MM.1S (cell line): ENCODE measurements at regions not wholly inside any gene's neighbourhood (a gene's known extent, or its start where the extent isn't known, plus 50 kb on each side); places are given as distances from the start of the nearest gene placed in this dataset.

Experiments
- DNase-seq: peaks from one replicate; pipeline ENCODE4 v3.0.0-alpha.2; 2015
- H2AFZ ChIP-seq: fragments of 300-600 bp; sonication (generic); 2 replicates; pipeline ENCODE4 v1.6.0; 2016; ENCODE audit warnings: antibody characterized with exemption, low read length
- H3F3A ChIP-seq: fragments of 300-600 bp; sonication (generic); 2 replicates; pipeline ENCODE4 v1.6.1; 2016; ENCODE audit warnings: mild to moderate bottlenecking, antibody characterized with exemption, low read length, moderate library complexity, mixed read lengths; ENCODE audit not compliant: insufficient read depth
- H3K27ac ChIP-seq: fragments of 300-600 bp; sonication (generic); 2 replicates; pipeline ENCODE4 v1.5.1; 2016; ENCODE audit warnings: mild to moderate bottlenecking, low read length
- H3K27me3 ChIP-seq: fragments of 300-600 bp; sonication (generic); replicated peaks from 2 replicates; pipeline ENCODE4 v1.6.0; 2016; ENCODE audit warnings: low read length; ENCODE audit not compliant: insufficient read depth
- H3K36me3 ChIP-seq: fragments of 300-600 bp; sonication (generic); replicated peaks from 2 replicates; pipeline ENCODE4 v1.6.1; 2016; ENCODE audit warnings: mild to moderate bottlenecking, low read length, mixed read lengths; ENCODE audit not compliant: insufficient read depth
- H3K4me1 ChIP-seq: fragments of 300-600 bp; sonication (generic); 2 replicates; pipeline ENCODE4 v1.6.1; 2016; ENCODE audit warnings: low read length, mixed read lengths
- H3K4me2 ChIP-seq: fragments of 300-600 bp; sonication (generic); 2 replicates; pipeline ENCODE4 v1.6.0; 2016; ENCODE audit warnings: low read depth, low read length
- H3K4me3 ChIP-seq: fragments of 300-600 bp; sonication (generic); 2 replicates; pipeline ENCODE4 v1.5.1; 2016; ENCODE audit warnings: low read length, mixed read lengths
- H3K79me2 ChIP-seq: fragments of 300-600 bp; sonication (generic); 2 replicates; pipeline ENCODE4 v1.6.1; 2016; ENCODE audit warnings: mixed run types, low read length, mixed read lengths
- H3K9ac ChIP-seq: fragments of 300-600 bp; sonication (generic); 2 replicates; pipeline ENCODE4 v1.6.1; 2016; ENCODE audit warnings: low read length, mixed read lengths
- H3K9me2 ChIP-seq: fragments of 300-600 bp; sonication (generic); replicated peaks from 2 replicates; pipeline ENCODE4 v1.6.1; 2016; ENCODE audit warnings: mild to moderate bottlenecking, low read length, mixed read lengths; ENCODE audit not compliant: insufficient read depth
- H3K9me3 ChIP-seq: fragments of 300-600 bp; sonication (generic); replicated peaks from 2 replicates; pipeline ENCODE4 v1.6.1; 2016; ENCODE audit warnings: mild to moderate bottlenecking, low read length, mixed read lengths; ENCODE audit not compliant: insufficient read depth
- H4K20me1 ChIP-seq: fragments of 300-600 bp; sonication (generic); 2 replicates; pipeline ENCODE4 v1.6.1; 2016; ENCODE audit warnings: mild to moderate bottlenecking, low read length, moderate library complexity, mixed read lengths; ENCODE audit not compliant: insufficient read depth
- EZH2 ChIP-seq: fragments of 300-600 bp; sonication (generic); optimal IDR thresholded peaks from 2 replicates; pipeline ENCODE3; 2017; ENCODE audit warnings: low read depth, mild to moderate bottlenecking, antibody characterized with exemption, low read length, mixed read lengths
- EZH2phosphoT487 ChIP-seq: fragments of 300-600 bp; sonication (generic); IDR thresholded peaks from 2 replicates; pipeline ENCODE4 v1.6.1; 2018; ENCODE audit warnings: antibody characterized with exemption, low read length
- TF ChIP-seq, protein P1 (sequence below): fragments of 300-600 bp; sonication (generic); IDR thresholded peaks from 2 replicates; pipeline ENCODE4 v1.5.1; 2016; ENCODE audit warnings: antibody characterized with exemption, low read length, mixed read lengths

DNA sequence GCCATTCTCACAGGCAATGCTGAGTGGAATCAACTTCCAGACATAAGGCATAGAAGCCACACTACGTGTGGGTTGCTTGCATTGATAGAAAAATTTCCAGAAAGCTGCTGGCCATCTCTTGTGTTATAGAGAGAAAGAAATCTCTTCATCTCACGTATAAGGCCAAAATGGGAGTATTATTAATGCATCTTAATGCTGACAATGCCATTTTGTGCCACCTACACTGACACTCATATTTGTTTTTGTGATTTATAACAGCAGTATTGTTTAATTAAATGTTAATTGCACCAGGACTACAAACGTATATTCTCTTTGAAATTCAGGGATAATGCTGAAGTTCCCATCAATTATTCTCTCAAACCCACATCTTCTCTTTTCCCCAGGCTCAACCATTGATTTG is 56.1 kb upstream of the TMEM132D start:
- H4K20me1 ChIP-seq: no peaks in the 10 kb centered on the region
- TF ChIP-seq EZH2phosphoT487 (no peak), EZH2 (no peak)
- TF ChIP-seq, protein P1, sequence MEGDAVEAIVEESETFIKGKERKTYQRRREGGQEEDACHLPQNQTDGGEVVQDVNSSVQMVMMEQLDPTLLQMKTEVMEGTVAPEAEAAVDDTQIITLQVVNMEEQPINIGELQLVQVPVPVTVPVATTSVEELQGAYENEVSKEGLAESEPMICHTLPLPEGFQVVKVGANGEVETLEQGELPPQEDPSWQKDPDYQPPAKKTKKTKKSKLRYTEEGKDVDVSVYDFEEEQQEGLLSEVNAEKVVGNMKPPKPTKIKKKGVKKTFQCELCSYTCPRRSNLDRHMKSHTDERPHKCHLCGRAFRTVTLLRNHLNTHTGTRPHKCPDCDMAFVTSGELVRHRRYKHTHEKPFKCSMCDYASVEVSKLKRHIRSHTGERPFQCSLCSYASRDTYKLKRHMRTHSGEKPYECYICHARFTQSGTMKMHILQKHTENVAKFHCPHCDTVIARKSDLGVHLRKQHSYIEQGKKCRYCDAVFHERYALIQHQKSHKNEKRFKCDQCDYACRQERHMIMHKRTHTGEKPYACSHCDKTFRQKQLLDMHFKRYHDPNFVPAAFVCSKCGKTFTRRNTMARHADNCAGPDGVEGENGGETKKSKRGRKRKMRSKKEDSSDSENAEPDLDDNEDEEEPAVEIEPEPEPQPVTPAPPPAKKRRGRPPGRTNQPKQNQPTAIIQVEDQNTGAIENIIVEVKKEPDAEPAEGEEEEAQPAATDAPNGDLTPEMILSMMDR: no peak
- H3K9ac ChIP-seq: no peak overlapping the region
- H2AFZ ChIP-seq: no peak overlapping the region
- no peaks in the 10 kb centered on the region for H3K9me2 ChIP-seq
- H3K36me3 ChIP-seq: no peaks in the 10 kb centered on the region
- no peak overlapping the region for H3K4me2 ChIP-seq
- H3K27me3 ChIP-seq: no peaks in the 10 kb centered on the region
- H3K4me1 ChIP-seq: no peaks in the 10 kb centered on the region
- H3K4me3 ChIP-seq: no peak overlapping the region
- no peaks in the 10 kb centered on the region for H3K79me2 ChIP-seq
- H3K9me3 ChIP-seq: no peaks in the 10 kb centered on the region
- no peak for DNase-seq
- no peaks in the 10 kb centered on the region for H3F3A ChIP-seq
- H3K27ac ChIP-seq: no peak overlapping the region

GRCh38 chr12:129961091-129961490 is 57.3 kb upstream of the TMEM132D start:
- H3K36me3 ChIP-seq: no peaks in the 10 kb centered on the region
- H3K9me2 ChIP-seq: no peaks in the 10 kb centered on the region
- no peaks in the 10 kb centered on the region for H3F3A ChIP-seq
- no peaks in the 10 kb centered on the region for H4K20me1 ChIP-seq
- no peaks in the 10 kb centered on the region for H3K27me3 ChIP-seq
- DNase-seq: no peak
- TF ChIP-seq EZH2phosphoT487 (no peak), EZH2 (no peak)
- TF ChIP-seq, protein P1: no peak
- no peak overlapping the region for H3K9ac ChIP-seq
- H3K9me3 ChIP-seq: no peaks in the 10 kb centered on the region
- no peak overlapping the region for H3K4me3 ChIP-seq
- no peaks in the 10 kb centered on the region for H3K79me2 ChIP-seq
- H3K27ac ChIP-seq: no peak overlapping the region
- no peaks in the 10 kb centered on the region for H3K4me1 ChIP-seq
- no peak overlapping the region for H3K4me2 ChIP-seq
- H2AFZ ChIP-seq: no peak overlapping the region

DNA sequence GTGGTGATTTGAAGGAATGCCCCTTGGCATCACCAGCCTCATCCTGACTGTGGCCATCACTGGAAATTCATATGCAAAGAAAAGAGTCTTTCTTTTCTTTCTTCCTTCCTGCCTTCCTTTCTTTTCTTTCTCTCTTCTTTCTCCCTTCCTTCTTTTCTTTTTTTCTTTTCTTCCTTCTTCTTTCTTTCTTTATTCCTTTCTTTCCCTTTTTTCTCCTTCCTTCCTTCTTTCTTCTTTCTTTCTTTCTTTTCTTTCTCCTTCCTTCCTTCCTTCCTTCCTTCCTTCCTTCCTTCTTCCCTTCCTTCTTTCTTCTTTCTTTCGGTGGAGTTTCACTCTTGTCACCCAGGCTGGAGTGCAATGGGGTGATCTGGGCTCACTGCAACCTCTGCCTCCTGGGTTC is 58.0 kb upstream of the TMEM132D start:
- H3K9me3 ChIP-seq: no peaks in the 10 kb centered on the region
- no peak overlapping the region for H3K4me2 ChIP-seq
- H3K27me3 ChIP-seq: no peaks in the 10 kb centered on the region
- H4K20me1 ChIP-seq: no peaks in the 10 kb centered on the region
- no peak overlapping the region for H3K9ac ChIP-seq
- no peaks in the 10 kb centered on the region for H3K4me1 ChIP-seq
- H3K4me3 ChIP-seq: no peak overlapping the region
- H3K27ac ChIP-seq: no peak overlapping the region
- TF ChIP-seq, protein P1: no peak
- TF ChIP-seq EZH2 (no peak), EZH2phosphoT487 (no peak)
- no peak for DNase-seq
- no peak overlapping the region for H2AFZ ChIP-seq
- H3F3A ChIP-seq: no peaks in the 10 kb centered on the region
- H3K36me3 ChIP-seq: no peaks in the 10 kb centered on the region
- no peaks in the 10 kb centered on the region for H3K79me2 ChIP-seq
- H3K9me2 ChIP-seq: no peaks in the 10 kb centered on the region
